SK-N-MC (cell line): ENCODE measurements at regions not wholly inside any gene's neighbourhood (a gene's known extent, or its start where the extent isn't known, plus 50 kb on each side); places are given as distances from the start of the nearest gene placed in this dataset.

Experiments
- EZH2 ChIP-seq: fragments of 200-600 bp; sonication (generic); IDR thresholded peaks from one replicate; pipeline ENCODE4 v1.6.1; 2017; ENCODE audit warnings: antibody characterized with exemption
- FOXP2 ChIP-seq: optimal IDR thresholded peaks from 2 replicates; pipeline ENCODE3; 2011; ENCODE audit warnings: mild to moderate bottlenecking, moderate library complexity; ENCODE audit not compliant: insufficient read depth; ENCODE audit errors: extremely low read length, control extremely low read depth
- POLR2AphosphoS5 ChIP-seq: IDR thresholded peaks from 2 replicates; pipeline ENCODE4 v1.6.1; 2012; ENCODE audit warnings: mild to moderate bottlenecking, low read depth, low read length, borderline replicate concordance

- no peak for TF ChIP-seq POLR2AphosphoS5
- TF ChIP-seq EZH2, result no peak
- TF ChIP-seq FOXP2, result no peak
These were observed 582.5 kb downstream of the PLOD2 start for GRCh38 chr3:145578471-145578870.
